Keratinocyte (primary cell): ENCODE measurements at regions not wholly inside any gene's neighbourhood (a gene's known extent, or its start where the extent isn't known, plus 50 kb on each side); places are given as distances from the start of the nearest gene placed in this dataset.

ENCODE experiments used
- DNase-seq: peaks from one replicate; pipeline ENCODE4 v3.0.0-alpha.2; 2011; ENCODE audit warnings: low read depth, missing footprints, low spot score
- FAIRE-seq: peaks from 2 replicates; lab custom pipeline; 2011; peaks lifted over from hg19 to GRCh38; lab: Jason Lieb, UNC
- H2AFZ ChIP-seq: 2 replicates; pipeline ENCODE4 v1.6.0; 2012; ENCODE audit warnings: low read length, control low read depth, inconsistent platforms; ENCODE audit not compliant: control insufficient read depth
- H3K27ac ChIP-seq: 2 replicates; pipeline ENCODE4 v1.5.1; 2011; ENCODE audit warnings: low read length; ENCODE audit not compliant: control insufficient read depth, insufficient read depth
- H3K27me3 ChIP-seq: 3 replicates; pipeline ENCODE4 v1.6.0; 2011; ENCODE audit warnings: low read length; ENCODE audit not compliant: control insufficient read depth, insufficient read depth; ENCODE audit errors: extremely low read depth
- H3K36me3 ChIP-seq, 2 experiments: 2 replicates in 1 of 2; 3 replicates in 1 of 2; pipeline ENCODE4 v1.5.1; 2011; ENCODE audit warnings: low read length in 2 of 2, mild to moderate bottlenecking in 1 of 2; ENCODE audit not compliant: control insufficient read depth in 2 of 2, insufficient read depth in 2 of 2; ENCODE audit errors: extremely low read depth in 1 of 2
- H3K4me1 ChIP-seq: 3 replicates; pipeline ENCODE4 v1.5.1; 2011; ENCODE audit warnings: low read length; ENCODE audit not compliant: control insufficient read depth, insufficient read depth; ENCODE audit errors: extremely low read depth
- H3K4me2 ChIP-seq: 3 replicates; pipeline ENCODE4 v1.6.0; 2011; ENCODE audit warnings: low read depth, low read length; ENCODE audit not compliant: control insufficient read depth, insufficient read depth; ENCODE audit errors: extremely low read depth
- H3K4me3 ChIP-seq, 3 experiments: fragments of 200-600 bp in 1 of 3; sonication (generic) in 1 of 3; 2 replicates in 2 of 3; 3 replicates in 1 of 3; pipeline ENCODE4 v1.5.1; 2011 to 2016; ENCODE audit warnings: low read length in 3 of 3, mild to moderate bottlenecking in 3 of 3, control low read depth in 2 of 3, inconsistent platforms in 1 of 3, low read depth in 1 of 3, mixed read lengths in 1 of 3, mixed run types in 1 of 3, moderate library complexity in 1 of 3; ENCODE audit not compliant: control insufficient read depth in 2 of 3, insufficient read depth in 2 of 3; ENCODE audit errors: extremely low read depth in 1 of 3
- H3K79me2 ChIP-seq: 2 replicates; pipeline ENCODE4 v1.6.0; 2012; ENCODE audit warnings: low read length; ENCODE audit not compliant: control insufficient read depth, insufficient read depth
- H3K9ac ChIP-seq: 3 replicates; pipeline ENCODE4 v1.6.0; 2011; ENCODE audit warnings: low read length; ENCODE audit not compliant: control insufficient read depth, insufficient read depth; ENCODE audit errors: extremely low read depth
- H3K9me1 ChIP-seq: 3 replicates; pipeline ENCODE4 v1.6.0; 2011; ENCODE audit warnings: low read length; ENCODE audit not compliant: control insufficient read depth, insufficient read depth; ENCODE audit errors: extremely low read depth
- H3K9me3 ChIP-seq: 2 replicates; pipeline ENCODE4 v1.5.1; 2012; ENCODE audit warnings: low read depth, low read length; ENCODE audit not compliant: control insufficient read depth
- H4K20me1 ChIP-seq: 3 replicates; pipeline ENCODE4 v1.6.0; 2011; ENCODE audit warnings: low read length; ENCODE audit not compliant: control insufficient read depth, insufficient read depth; ENCODE audit errors: extremely low read depth
- CTCF ChIP-seq, 3 experiments: IDR thresholded peaks in 1 of 3; conservative IDR thresholded peaks in 1 of 3; optimal IDR thresholded peaks in 1 of 3; 2 replicates in 2 of 3; 3 replicates in 1 of 3; pipeline versions ENCODE3 to v1.5.1; 2011; ENCODE audit warnings: low read length in 3 of 3, mild to moderate bottlenecking in 3 of 3, moderate library complexity in 2 of 3, control low read depth in 1 of 3, inconsistent platforms in 1 of 3; ENCODE audit not compliant: insufficient read depth in 2 of 3; ENCODE audit errors: extremely low read depth in 1 of 3
- EZH2 ChIP-seq: IDR thresholded peaks from one replicate; pipeline ENCODE4 v1.6.1; 2012; ENCODE audit warnings: inconsistent platforms, mild to moderate bottlenecking, low read length, moderate library complexity
- dilution Hi-C: fragments of 300-500 bp; cut with MboI; formaldehyde crosslinking; loops from one replicate; pipeline ENCODE4 v1.7.0; 2020; ENCODE audit warnings: low sequenced_read_pairs; ENCODE audit not compliant: extremely low pct_ligation_motif_present

DNA sequence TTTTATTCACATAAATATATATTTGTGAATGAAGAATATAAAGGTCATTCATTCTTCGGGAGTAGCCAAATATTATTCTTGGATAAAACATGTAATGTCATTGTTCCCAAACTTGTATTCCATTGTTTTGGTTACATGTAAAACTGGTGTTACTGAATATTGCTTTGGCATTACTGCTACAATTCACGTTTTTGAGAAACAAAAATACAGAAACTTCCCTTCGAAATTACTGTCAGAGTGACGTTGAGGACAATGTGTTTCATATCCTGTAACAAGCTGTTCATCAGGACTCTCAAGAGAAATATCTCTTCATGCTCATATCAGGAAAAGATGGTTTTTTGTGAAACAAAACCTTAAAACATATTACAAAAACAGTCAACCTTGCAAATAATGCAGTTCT, 258.9 kb upstream of the DDX53 start:
- Histone ChIP-seq H3K27ac (no peak overlapping the region), H3K36me3 (no peaks in the 10 kb centered on the region), H3K27me3 (no peaks in the 10 kb centered on the region), H3K4me2 (no peak overlapping the region), H2AFZ (no peak overlapping the region), H3K4me3 (no peak overlapping the region), H3K9me3 (no peaks in the 10 kb centered on the region), H3K4me1 (no peaks in the 10 kb centered on the region), H3K79me2 (no peaks in the 10 kb centered on the region), H3K9me1 (no peaks in the 10 kb centered on the region), H4K20me1 (no peaks in the 10 kb centered on the region), H3K9ac (no peak overlapping the region)
- FAIRE-seq: no peak
- dilution Hi-C loops: no loop called here
- TF ChIP-seq EZH2 (no peak), CTCF (optimal IDR thresholded peaks at IDR 0.05 in 1 of 3, IDR thresholded peaks at IDR 0.05 in 1 of 3, conservative IDR thresholded peaks at IDR 0.05 in 1 of 3; ENCODE audit: extremely low read depth in 1 of 3, insufficient read depth in 2 of 3, low read length in 3 of 3) (no peak)
- no peak for DNase-seq

DNA sequence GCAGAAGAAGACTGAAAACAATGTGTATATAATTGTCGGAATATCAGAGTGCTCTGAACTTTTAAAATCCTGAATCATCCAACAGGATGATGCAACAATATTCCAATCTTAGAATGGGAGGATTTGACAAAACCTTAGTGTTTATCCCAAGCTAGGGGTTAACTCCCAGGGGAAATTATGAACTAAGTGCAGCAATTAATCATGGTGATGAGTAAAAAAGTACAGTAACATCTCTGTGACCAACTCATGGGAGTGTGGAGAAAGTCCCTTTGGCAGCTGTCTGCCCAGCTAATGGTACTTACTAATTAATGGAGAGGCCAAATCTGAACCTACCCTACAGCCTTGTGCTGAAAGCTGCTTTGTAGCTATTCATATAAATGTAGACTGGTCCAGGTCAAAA, 257.6 kb upstream of the DDX53 start:
- no peaks in the 10 kb centered on the region for H3K9me1 ChIP-seq
- H3K9ac ChIP-seq: no peak overlapping the region
- H3K4me2 ChIP-seq: no peak overlapping the region
- no peak overlapping the region for H3K27ac ChIP-seq
- H3K4me3 ChIP-seq: no peak overlapping the region
- no peaks in the 10 kb centered on the region for H3K79me2 ChIP-seq
- no peak for TF ChIP-seq CTCF (optimal IDR thresholded peaks at IDR 0.05 in 1 of 3, IDR thresholded peaks at IDR 0.05 in 1 of 3, conservative IDR thresholded peaks at IDR 0.05 in 1 of 3; ENCODE audit: extremely low read depth in 1 of 3, insufficient read depth in 2 of 3, low read length in 3 of 3)
- no peak for TF ChIP-seq EZH2
- FAIRE-seq: no peak
- H3K36me3 ChIP-seq: no peaks in the 10 kb centered on the region
- no peak for DNase-seq
- no peaks in the 10 kb centered on the region for H3K27me3 ChIP-seq
- dilution Hi-C loops: no loop called here
- H2AFZ ChIP-seq: no peak overlapping the region
- no peaks in the 10 kb centered on the region for H3K9me3 ChIP-seq
- H4K20me1 ChIP-seq: no peaks in the 10 kb centered on the region
- H3K4me1 ChIP-seq: no peaks in the 10 kb centered on the region
